Activated CD8-positive, alpha-beta memory T cell treated with anti-CD3 and anti-CD28 coated beads, Interleukin-2, amount 50 U/mL, for 1 hour (primary cell): ENCODE measurements at regions not wholly inside any gene's neighbourhood (a gene's known extent, or its start where the extent isn't known, plus 50 kb on each side); places are given as distances from the start of the nearest gene placed in this dataset.
"Not testable (repeated sequence)": the region's sequence is repeated elsewhere in the genome, so short reads cannot be mapped to it uniquely, and the experiment has no call there.

Experiments
- DNase-seq: peaks from one replicate; pipeline ENCODE4 v3.0.0-alpha.2; 2020; ENCODE audit errors: extremely low read depth

- no peak for DNase-seq
Measured at GRCh38 chr2:237196866-237197618, 111.4 kb downstream of the COPS8 start.

DNA sequence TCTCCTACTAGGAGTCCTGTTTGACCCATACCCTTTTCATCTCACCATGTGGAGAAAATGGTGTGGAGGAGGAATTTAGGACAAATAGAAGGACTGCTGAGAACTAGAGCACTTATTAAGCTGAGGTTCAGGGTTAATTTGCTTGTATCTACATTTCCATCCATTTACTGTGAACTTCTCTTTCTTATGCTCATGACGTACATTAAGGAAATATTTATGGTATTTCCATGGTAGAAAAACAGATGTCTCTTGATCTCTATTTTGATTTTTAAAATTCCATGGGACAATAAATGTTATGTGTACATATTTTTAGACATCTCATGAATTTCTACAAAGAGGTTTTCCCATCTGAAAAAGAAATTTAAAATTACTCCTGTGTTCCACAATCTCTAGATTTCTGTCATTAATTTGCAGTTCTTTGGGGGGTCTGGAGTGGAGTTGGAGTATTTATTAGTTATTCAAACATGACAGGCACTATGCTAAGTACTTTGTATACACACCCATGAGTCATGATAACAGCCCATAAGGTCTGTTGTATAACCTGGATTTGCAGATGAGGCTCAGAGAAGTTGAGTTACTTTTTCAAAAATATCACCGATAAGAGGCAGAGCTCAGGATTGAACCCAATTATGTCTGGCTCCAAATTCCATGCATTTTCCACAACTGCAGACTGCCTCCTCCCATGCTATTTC lies 112.6 kb downstream of the COPS8 start:
- no peak for DNase-seq

GRCh38 chr2:237199082-237199481 lies 113.4 kb downstream of the COPS8 start:
- DNase-seq = no peak

GRCh38 chr2:237199577-237199976 lies 113.9 kb downstream of the COPS8 start:
- DNase-seq = no peak

GRCh38 chr2:237200462-237200861 lies 114.8 kb downstream of the COPS8 start:
- no peak for DNase-seq

DNA sequence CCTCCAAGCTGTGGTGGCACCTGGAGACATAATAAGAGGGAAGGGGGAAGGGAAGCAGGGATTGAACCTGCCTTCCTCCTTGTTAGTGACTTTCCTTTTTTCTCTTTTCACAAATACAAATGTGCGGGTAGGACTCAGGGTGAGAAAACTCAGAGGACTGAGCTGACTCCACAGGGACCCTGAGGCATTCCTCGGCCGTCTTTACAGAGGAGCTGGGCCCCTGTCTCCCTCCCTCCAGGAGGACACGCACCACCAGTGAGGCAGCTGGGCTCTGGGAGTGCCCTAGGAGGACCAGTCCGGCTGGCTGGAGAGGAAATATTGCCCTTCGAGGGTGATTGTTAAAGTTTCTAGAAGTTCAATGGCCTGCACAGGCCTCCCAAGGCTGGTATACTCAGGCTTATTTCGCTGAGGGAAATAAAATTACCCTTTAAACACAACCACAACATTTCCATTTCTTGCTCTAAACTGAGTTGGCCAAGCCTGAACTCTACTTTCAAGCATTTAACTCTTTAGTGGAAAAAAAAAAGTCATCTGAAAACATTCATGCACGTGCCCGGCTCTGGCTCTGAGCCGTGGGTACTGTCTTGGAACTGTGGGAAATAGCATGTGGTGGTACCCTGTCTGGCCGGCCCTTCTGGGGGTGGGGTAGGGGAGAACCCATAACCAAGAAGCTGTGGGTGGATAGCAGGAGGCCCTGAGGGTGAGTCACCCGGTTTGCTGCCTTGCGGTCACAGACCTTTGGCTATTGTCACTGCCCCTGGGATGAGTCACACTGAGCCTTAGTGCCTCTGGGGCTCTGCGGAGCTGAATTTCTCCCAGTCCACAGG lies 116.0 kb downstream of the COPS8 start:
- no peak for DNase-seq

DNA sequence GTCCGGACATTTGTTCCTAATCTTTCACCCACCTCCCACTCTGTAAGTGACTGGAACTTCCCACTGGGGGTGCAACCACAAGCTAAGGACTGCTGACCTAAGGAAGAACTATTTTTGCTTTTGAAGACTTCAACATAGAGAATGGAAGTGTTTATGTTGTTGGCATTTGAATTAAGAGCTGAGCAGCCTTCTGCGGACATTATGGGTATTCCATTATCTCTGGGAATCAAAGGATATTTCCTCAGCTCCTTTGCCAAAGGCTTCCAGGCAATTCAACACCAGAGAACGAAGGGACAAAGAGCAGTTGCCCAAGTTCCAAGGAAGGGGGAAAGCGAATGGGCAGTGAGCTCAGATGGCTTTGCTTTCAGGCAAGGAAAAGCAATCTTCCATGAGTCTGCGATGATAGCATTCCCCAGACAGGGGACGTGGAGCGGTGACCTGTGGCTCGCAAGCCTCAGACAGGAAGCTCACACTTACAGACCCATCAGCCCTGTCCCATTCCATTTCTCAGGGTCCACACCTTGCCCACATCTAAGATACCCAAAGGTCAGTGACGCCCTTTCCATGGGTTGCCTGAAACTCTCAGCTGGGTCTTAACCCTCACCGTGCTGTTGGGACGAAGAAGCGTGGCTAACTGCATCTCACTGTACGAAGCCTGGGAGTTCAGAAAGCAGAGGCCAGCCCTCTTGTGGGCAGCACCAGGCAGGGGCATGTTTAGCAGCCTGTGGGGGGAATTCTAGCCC lies 116.8 kb downstream of the COPS8 start:
- no peak for DNase-seq

DNA sequence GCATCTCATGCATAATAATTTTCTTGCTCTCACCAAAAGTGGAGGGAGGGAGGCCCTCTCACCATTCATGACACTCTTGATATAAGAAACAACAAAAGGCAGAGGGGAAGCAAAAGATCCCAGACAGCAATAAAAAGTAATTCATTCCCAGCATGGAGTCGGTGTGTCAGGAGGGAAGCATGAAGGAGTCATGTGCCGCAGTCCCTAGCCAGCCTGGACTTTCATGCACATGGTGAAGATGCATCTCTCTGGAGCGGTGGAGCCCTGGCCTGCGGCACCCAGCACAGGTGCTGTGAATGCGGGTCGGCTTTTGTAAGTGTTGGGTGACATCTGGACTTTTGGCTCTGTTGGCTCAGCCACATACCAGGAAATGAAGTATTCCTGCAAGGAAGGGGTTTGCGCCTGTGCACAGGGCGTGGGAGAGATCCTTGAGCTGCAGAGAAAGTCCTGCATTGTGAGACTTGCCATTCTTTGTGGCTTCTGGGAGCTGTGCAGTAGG lies 119.4 kb downstream of the COPS8 start:
- no peak for DNase-seq

DNA sequence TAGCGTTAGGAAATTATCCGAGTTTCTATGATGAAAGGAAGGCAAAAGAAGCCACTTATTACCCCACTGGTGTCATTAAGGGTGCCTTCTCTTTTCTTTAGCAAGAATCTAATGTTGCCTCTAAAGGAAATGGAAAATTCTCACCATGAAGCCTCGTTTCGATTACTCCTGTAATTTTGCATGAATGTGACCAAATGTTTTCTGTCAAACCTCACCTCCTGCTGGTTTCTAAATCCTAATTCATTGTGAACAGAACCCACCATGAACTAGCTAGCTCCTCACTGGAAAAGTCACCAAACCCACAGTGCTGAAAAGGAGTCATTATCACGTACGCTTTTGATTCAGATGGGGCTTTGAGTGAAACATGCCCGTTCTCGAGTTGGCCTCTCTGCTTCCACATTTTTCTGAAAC lies 119.9 kb downstream of the COPS8 start:
- no peak for DNase-seq

- DNase-seq = no peak
Measured at GRCh38 chr2:237207646-237208045, 122.0 kb downstream of the COPS8 start.

DNA sequence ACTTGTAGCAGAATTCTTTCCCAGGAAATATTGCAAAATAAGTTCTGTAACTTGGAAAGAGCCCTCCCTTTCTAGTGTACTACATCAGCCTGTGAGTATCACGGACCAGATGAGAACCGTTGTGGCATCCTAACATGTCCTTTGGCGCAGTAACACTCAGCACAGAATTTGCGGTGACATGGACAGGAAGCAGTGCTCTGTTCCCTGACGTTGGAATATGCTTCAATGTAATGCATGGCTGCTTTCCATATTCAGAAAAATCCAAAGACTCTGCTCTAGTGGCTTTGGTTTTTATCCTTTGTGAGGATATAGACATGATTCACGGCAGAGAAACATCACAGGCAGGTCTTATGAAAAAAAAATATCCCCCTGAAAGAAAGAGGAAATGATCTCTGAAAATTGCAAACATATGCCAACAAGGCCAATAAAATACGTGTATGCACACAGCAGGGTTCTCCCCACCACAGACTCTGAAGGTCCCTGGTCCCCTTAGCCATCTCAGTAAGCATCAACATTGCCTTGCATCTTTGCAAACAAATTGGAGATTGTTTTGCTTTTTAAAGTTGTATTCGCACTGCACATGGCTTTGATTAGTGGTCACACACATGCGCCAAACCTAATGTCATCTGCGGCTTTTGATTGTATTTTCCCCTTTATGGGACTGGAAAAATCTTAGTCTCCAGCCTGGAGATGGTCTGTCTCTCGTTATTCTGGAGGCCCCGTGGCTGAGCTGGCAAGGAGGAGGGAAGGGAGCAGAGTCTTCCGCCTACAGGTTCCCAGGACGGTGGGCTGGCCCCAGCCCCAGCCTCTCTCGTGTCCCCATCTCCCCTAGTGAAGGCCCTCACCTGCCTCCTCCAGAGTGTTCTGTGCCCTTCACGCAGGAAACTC lies 122.9 kb downstream of the COPS8 start:
- DNase-seq = no peak

DNA sequence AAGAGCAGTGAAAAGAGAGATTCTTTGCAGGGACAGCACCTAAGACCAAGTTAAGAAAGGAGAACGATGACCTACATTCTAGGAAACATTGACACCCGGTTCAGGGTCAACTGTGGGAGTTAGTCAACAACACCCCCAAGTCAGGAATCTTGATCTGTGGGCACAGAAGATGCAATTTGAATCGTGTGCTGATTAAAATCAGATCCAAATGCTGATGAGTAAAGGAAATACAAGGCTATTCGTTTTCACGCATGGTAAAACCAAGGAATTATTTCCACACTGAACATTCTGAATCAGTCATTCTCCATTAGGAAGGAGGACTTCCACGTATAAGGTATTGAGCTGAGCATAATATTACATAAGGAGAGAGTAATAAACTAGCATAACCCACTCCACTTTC lies 124.2 kb downstream of the COPS8 start:
- DNase-seq = no peak

- no peak for DNase-seq
Measured at GRCh38 chr2:237210297-237210696, 124.6 kb downstream of the COPS8 start.

- DNase-seq = no peak
Measured at GRCh38 chr2:237210763-237211162, 125.1 kb downstream of the COPS8 start.

DNA sequence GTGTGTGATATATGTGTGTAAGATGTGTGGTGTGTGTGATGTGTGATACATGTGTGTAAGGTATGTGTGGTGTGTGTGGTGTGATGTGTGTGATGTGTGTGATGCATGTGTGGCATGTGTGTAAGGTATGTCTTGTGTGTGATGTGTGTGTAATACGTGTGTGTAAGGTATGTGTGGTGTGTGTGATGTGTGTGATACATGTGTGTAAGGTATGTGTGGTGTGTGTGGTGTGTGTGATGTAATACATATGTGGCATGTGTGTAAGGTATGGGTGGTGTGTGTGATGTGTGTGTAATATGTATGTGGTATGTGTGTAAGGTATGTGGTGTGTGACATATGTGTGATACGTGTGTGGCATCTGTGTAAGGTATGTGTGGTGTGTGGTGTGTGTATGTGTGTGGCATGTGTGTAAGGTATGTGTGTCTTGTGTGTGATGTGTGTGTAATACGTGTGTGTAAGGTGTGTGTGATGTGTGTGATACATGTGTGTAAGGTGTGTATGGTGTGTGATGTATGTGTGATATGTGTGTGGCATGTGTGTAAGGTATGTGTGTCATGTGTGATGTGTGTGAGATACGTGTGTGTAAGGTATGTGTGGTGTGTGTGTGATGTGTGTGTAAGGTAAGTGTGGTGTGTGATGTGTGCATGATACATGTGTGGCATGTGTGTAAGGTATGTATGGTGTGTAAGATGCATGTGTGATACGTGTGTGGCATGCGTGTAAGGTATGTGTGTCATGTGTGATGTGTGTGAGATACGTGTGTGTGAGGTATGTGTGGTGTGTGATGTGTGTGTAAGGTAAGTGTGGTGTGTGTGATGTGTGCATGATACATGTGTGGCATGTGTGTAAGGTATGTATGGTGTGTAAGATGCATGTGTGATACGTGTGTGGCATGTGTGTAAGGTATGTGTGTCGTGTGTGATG lies 126.9 kb downstream of the COPS8 start:
- DNase-seq = not testable (repeated sequence)

DNA sequence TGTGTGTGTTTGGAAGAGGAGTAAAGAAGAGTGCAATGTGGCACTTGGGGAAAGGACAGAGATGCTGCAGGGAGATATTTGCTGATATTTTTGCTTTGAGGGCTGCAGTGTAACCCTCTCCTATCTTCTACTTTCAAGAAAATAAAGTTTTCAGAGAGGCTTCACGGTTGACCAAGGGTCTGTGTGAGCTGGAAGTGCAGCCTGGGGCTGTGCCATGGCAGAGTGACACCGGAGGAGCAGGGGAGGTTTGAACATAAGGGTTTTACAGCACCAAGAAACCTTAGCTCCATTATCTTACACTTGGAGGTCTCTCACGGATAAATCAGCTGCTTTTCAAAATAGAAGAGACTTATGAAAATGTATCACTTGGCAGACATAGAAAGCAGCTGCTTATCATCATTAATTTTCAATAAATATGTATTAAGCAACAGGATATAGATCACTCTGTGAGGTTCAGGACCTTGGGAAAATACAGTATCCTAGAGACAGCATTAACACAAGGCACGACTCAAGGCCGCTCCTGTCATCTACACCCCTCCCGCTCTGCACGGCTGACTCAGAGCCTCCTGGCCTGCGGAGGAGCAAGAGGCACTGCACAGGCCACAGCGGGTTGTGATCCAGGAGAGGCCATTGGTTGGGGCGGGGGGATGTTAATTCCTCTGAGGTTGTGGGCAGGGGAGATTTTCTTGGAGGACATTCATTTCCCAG lies 127.8 kb downstream of the COPS8 start:
- no peak for DNase-seq

DNA sequence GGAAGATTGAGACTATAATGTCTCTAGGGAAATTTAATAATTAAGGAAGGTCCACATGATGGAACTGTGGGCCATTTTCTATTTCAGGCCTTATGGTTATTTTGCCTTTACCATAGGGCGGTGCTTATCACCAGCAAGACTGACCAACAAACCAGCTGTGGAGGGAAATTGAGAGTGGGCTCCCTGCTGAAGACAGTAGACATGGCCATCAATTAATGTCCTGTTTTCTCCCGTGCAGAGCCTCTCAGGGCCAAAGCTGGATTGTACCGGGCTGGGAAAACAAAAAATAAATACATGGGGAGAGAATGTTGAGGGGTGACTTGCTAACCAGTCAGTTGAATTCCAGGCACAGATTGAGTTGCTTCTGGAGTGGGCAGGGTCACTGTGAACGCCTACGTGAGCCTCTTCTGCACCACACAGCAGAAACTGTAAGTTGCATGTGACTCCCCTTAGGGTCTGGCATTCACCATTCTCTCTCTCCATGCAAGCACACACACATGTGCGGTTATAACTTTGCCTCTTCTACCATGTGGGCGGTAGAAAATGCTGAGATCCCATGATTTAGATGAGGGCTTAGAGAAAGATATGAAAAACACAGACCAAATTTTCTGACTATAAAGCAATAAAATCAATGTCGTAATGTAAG lies 128.5 kb downstream of the COPS8 start:
- no peak for DNase-seq

DNA sequence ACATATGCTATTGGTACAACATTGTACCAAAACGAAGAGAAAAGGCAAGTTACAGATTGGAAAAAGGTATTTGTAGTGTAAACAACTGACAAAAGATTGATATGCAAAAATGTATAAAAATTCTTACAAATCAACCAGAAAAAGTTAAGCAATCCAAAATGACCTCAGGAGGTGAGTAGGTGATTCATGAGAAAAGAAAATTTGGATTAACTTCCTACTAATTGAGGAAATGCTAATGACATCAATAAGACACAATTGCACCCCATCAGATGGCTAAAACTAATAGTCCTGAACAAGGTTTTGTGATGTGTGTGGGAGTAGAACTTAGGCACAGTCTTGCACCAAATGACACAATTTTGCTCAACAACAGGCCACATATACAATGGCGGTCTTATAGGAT lies 129.3 kb downstream of the COPS8 start:
- no peak for DNase-seq
